Osteocyte (in vitro differentiated cells): ENCODE measurements at regions not wholly inside any gene's neighbourhood (a gene's known extent, or its start where the extent isn't known, plus 50 kb on each side); places are given as distances from the start of the nearest gene placed in this dataset.

Experiments
- DNase-seq: peaks from one replicate; pipeline ENCODE4 v3.0.0; 2021; ENCODE audit warnings: mixed read lengths; ENCODE audit not compliant: unreplicated experiment; ENCODE audit errors: extremely low spot score
- H3K27ac Mint-ChIP-seq: one replicate; pipeline ENCODE4 v1.8.0; 2021; ENCODE audit warnings: mild to moderate bottlenecking, mixed read lengths; ENCODE audit not compliant: unreplicated experiment
- H3K27me3 Mint-ChIP-seq: one replicate; pipeline ENCODE4 v1.8.0; 2021; ENCODE audit warnings: mixed read lengths; ENCODE audit not compliant: unreplicated experiment
- H3K36me3 Mint-ChIP-seq: one replicate; pipeline ENCODE4 v1.8.0; 2021; ENCODE audit warnings: mixed read lengths; ENCODE audit not compliant: unreplicated experiment
- H3K4me1 Mint-ChIP-seq: one replicate; pipeline ENCODE4 v1.8.0; 2021; ENCODE audit warnings: mixed read lengths; ENCODE audit not compliant: unreplicated experiment
- H3K4me3 Mint-ChIP-seq: one replicate; pipeline ENCODE4 v1.8.0; 2021; ENCODE audit warnings: mild to moderate bottlenecking, moderate library complexity, mixed read lengths; ENCODE audit not compliant: unreplicated experiment
- H3K9me3 Mint-ChIP-seq: one replicate; pipeline ENCODE4 v1.8.0; 2021; ENCODE audit warnings: mixed read lengths; ENCODE audit not compliant: unreplicated experiment
- TF ChIP-seq, protein P1 (sequence below): fragments of 200-600 bp; sonication (generic); IDR thresholded peaks from 2 replicates; pipeline ENCODE4 v1.5.0; 2021; ENCODE audit warnings: antibody characterized with exemption, mild to moderate bottlenecking, moderate library complexity

DNA sequence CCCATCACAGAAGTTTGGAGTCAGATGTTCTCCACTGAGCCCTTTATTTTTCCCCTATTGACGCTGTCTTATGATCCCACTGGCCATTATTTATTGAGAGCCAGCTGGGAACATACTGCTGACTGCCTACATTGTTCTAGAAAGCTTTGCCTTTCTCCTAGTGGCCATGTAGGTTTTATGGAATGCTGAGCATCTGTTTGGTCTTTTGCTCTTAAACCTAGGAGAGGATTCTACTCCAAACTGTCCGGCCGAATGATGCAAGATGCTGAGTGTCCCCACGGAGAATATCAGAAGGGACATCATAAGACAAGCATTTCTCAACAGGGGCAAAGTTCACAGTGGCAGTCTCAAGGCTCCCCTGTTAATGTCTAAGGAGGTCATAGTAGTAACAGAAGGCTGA is 171.4 kb downstream of the ARRDC4 start:
- Mint-ChIP-seq H3K9me3 (peaks cover 3% of the 10 kb centered on the region), H3K4me3 (no peak overlapping the region), H3K27me3 (no peaks in the 10 kb centered on the region), H3K27ac (no peak overlapping the region), H3K4me1 (peaks cover 3% of the 10 kb centered on the region), H3K36me3 (no peaks in the 10 kb centered on the region)
- DNase-seq: no peak
- TF ChIP-seq, protein P1, sequence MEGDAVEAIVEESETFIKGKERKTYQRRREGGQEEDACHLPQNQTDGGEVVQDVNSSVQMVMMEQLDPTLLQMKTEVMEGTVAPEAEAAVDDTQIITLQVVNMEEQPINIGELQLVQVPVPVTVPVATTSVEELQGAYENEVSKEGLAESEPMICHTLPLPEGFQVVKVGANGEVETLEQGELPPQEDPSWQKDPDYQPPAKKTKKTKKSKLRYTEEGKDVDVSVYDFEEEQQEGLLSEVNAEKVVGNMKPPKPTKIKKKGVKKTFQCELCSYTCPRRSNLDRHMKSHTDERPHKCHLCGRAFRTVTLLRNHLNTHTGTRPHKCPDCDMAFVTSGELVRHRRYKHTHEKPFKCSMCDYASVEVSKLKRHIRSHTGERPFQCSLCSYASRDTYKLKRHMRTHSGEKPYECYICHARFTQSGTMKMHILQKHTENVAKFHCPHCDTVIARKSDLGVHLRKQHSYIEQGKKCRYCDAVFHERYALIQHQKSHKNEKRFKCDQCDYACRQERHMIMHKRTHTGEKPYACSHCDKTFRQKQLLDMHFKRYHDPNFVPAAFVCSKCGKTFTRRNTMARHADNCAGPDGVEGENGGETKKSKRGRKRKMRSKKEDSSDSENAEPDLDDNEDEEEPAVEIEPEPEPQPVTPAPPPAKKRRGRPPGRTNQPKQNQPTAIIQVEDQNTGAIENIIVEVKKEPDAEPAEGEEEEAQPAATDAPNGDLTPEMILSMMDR: no peak

DNA sequence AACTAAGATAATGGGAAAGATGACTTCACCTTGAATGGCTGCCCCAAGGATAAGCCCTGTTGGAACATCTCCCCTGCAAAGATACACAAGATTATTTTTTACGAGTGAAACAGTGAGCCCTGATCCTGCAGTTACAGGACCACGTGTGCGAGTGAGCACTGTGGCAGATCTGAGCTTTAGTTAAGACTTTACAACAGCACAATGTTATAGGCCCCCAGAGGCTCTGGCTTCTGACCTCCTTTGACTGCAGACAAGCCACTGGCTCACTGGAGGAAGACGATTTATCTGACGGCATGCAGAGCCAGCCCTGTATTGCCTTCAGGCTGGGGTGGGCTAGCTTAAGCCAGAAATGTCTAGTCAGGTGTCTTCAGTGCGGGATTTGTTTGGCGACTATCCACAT is 174.4 kb downstream of the ARRDC4 start:
- no peaks in the 10 kb centered on the region for H3K27me3 Mint-ChIP-seq
- TF ChIP-seq, protein P1: no peak
- H3K9me3 Mint-ChIP-seq: peaks cover 3% of the 10 kb centered on the region
- H3K4me1 Mint-ChIP-seq: peaks cover 12% of the 10 kb centered on the region
- H3K4me3 Mint-ChIP-seq: no peak overlapping the region
- H3K36me3 Mint-ChIP-seq: no peaks in the 10 kb centered on the region
- no peak overlapping the region for H3K27ac Mint-ChIP-seq
- DNase-seq: no peak

- H3K4me1 Mint-ChIP-seq: peaks cover 12% of the 10 kb centered on the region
- no peak overlapping the region for H3K27ac Mint-ChIP-seq
- TF ChIP-seq, protein P1: no peak
- no peaks in the 10 kb centered on the region for H3K36me3 Mint-ChIP-seq
- no peak for DNase-seq
- no peaks in the 10 kb centered on the region for H3K27me3 Mint-ChIP-seq
- no peak overlapping the region for H3K4me3 Mint-ChIP-seq
- no peaks in the 10 kb centered on the region for H3K9me3 Mint-ChIP-seq
Observed at GRCh38 chr15:98138910-98139309, 178.4 kb downstream of the ARRDC4 start.

DNA sequence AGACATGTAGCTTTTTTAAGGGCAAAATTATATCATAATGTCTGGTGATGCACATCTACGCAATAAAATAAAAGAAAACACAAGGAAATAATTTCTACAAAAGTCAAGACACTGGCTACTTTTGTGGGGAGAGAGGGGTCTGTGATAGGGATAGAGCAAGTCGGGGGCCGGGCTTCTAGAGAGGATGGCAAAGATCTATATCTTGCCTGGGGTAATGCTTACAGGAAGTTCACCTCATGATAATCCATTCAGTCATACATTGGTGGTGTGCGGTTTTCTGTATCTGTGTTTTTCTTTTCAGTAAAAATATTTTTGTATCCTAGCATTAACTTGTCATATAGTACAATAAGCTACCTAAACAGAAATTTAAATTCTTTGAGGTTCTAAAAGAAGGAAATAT is 178.8 kb downstream of the ARRDC4 start:
- DNase-seq: no peak
- TF ChIP-seq, protein P1: no peak
- Mint-ChIP-seq H3K4me1 (peaks cover 12% of the 10 kb centered on the region), H3K27ac (no peak overlapping the region), H3K9me3 (no peaks in the 10 kb centered on the region), H3K27me3 (no peaks in the 10 kb centered on the region), H3K36me3 (no peaks in the 10 kb centered on the region), H3K4me3 (no peak overlapping the region)

- TF ChIP-seq, protein P1: no peak
- peaks cover 12% of the 10 kb centered on the region for H3K4me1 Mint-ChIP-seq
- H3K27me3 Mint-ChIP-seq: no peaks in the 10 kb centered on the region
- no peak for DNase-seq
- no peak overlapping the region for H3K4me3 Mint-ChIP-seq
- no peaks in the 10 kb centered on the region for H3K9me3 Mint-ChIP-seq
- H3K27ac Mint-ChIP-seq: no peak overlapping the region
- H3K36me3 Mint-ChIP-seq: no peaks in the 10 kb centered on the region
Observed at GRCh38 chr15:98142572-98142971, 182.1 kb downstream of the ARRDC4 start.
